BLaER1 (cell line): ENCODE measurements at regions not wholly inside any gene's neighbourhood (a gene's known extent, or its start where the extent isn't known, plus 50 kb on each side); places are given as distances from the start of the nearest gene placed in this dataset.

Experiments used
- H3K27ac ChIP-seq: shearing (Covaris generic); formaldehyde crosslinking; 2 replicates; pipeline ENCODE4 v1.8.1; 2022
- H3K27me3 ChIP-seq: shearing (Covaris generic); formaldehyde crosslinking; 2 replicates; pipeline ENCODE4 v1.8.1; 2022
- H3K36me3 ChIP-seq: shearing (Covaris generic); formaldehyde crosslinking; 2 replicates; pipeline ENCODE4 v1.8.1; 2022
- H3K4me1 ChIP-seq: shearing (Covaris generic); formaldehyde crosslinking; 2 replicates; pipeline ENCODE4 v1.8.1; 2022
- H3K4me2 ChIP-seq: shearing (Covaris generic); formaldehyde crosslinking; 2 replicates; pipeline ENCODE4 v1.8.1; 2022
- H3K4me3 ChIP-seq: shearing (Covaris generic); formaldehyde crosslinking; 2 replicates; pipeline ENCODE4 v1.8.1; 2022
- H3K9ac ChIP-seq: shearing (Covaris generic); formaldehyde crosslinking; 2 replicates; pipeline ENCODE4 v1.8.1; 2022
- H3K9me3 ChIP-seq: shearing (Covaris generic); formaldehyde crosslinking; 2 replicates; pipeline ENCODE4 v1.8.1; 2022
- H4K20me1 ChIP-seq: shearing (Covaris generic); formaldehyde crosslinking; 2 replicates; pipeline ENCODE4 v1.8.1; 2022
- Cebpa-rat ChIP-seq: shearing (Covaris generic); IDR thresholded peaks from 2 replicates; pipeline ENCODE4 v1.8.1; 2022

DNA sequence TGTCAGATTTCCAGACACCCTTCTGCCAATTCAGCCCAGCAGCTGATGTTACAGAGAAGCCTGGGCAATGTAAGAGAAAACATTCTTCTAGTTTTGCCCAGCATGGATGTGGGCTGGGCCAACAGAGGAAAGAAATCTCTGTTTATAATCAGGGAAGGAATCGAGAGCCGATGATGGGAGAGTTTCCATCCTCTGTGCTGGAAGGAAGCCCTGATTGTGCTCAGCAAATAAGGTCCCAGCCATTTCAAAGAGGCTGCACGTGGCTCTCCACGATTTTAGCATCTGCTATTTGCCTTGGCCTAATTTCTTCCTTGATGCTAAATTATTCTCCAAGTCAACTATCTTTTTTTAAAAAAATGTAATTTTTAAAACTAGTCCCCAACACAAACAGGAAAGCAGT, 70.0 kb downstream of the IRX6 start:
- no peak for TF ChIP-seq Cebpa-rat
- Histone ChIP-seq H3K4me2 (no peak overlapping the region), H3K9me3 (no peaks in the 10 kb centered on the region), H3K4me1 (no peaks in the 10 kb centered on the region), H3K27me3 (no peaks in the 10 kb centered on the region), H3K4me3 (no peak overlapping the region), H3K27ac (no peak overlapping the region), H4K20me1 (no peaks in the 10 kb centered on the region), H3K36me3 (no peaks in the 10 kb centered on the region), H3K9ac (no peak overlapping the region)

DNA sequence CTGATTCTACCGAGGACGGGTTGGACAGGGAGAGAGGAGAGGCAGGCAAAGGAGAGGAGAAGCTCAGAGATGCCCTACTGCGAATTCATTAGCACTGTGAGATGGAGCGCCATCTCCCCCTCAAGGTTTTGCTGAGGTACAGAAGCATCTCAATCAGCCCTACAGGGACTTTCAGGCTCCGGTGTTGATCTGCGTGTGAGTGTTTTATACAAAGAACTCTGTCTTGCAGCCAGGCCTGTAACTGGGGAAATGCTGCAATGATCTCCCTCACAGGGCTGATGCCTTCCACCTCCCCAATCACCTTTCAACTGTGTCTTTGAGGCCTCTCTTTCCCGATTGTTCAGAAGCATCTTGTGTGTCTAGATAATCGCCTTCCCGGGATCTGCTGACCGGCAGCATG, 74.8 kb downstream of the IRX6 start:
- no peak overlapping the region for H3K9ac ChIP-seq
- no peak overlapping the region for H3K4me3 ChIP-seq
- no peaks in the 10 kb centered on the region for H3K9me3 ChIP-seq
- no peak overlapping the region for H3K27ac ChIP-seq
- H3K27me3 ChIP-seq = no peaks in the 10 kb centered on the region
- H3K4me1 ChIP-seq = no peaks in the 10 kb centered on the region
- no peak overlapping the region for H3K4me2 ChIP-seq
- H3K36me3 ChIP-seq = no peaks in the 10 kb centered on the region
- H4K20me1 ChIP-seq = no peaks in the 10 kb centered on the region
- no peak for TF ChIP-seq Cebpa-rat

DNA sequence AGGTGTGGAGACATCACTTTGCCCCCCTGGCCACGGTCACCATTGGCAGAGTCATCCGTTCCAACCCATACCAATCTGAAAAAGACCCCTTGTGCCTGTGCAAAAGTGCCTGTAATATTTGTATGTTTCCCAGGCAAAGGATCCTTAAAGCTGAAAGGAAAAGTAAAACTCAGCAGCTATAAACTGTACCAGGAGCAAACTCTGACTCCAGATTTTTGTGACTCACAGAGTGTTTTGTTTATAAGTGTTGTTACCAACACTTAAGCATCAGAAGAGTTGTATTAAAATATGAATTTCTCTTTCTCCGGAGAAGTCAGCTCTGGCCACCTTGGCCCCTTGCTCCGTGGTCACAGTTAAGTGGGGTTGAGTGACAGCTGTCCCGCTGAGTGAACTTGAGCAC, 75.9 kb downstream of the IRX6 start:
- no peak overlapping the region for H3K27ac ChIP-seq
- H3K4me1 ChIP-seq = no peaks in the 10 kb centered on the region
- no peak for TF ChIP-seq Cebpa-rat
- no peaks in the 10 kb centered on the region for H3K9me3 ChIP-seq
- no peak overlapping the region for H3K9ac ChIP-seq
- no peaks in the 10 kb centered on the region for H3K36me3 ChIP-seq
- H3K4me2 ChIP-seq = no peak overlapping the region
- H4K20me1 ChIP-seq = no peaks in the 10 kb centered on the region
- H3K27me3 ChIP-seq = no peaks in the 10 kb centered on the region
- H3K4me3 ChIP-seq = no peak overlapping the region

DNA sequence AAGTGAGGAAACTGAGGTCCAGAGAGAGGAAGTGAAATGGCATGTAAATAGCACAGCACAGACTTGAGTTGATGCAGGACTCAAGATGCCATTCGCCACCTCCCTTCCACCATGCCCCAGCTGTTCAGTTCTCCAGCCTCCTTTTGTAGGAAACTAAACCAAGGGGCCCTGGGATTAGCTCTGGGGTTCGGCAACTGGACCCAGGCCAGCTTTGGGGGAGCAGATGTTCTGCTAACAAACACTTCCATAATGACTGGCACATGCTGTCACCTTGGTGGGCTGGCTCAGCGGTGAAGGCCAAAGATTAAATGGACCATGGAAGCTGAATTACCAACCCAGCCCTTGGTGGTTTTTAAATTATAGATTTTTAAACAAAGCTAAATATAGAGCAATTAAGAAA, 77.0 kb downstream of the IRX6 start:
- H3K4me3 ChIP-seq = no peak overlapping the region
- TF ChIP-seq Cebpa-rat = no peak
- H3K9ac ChIP-seq = no peak overlapping the region
- no peak overlapping the region for H3K4me2 ChIP-seq
- no peaks in the 10 kb centered on the region for H3K4me1 ChIP-seq
- H3K9me3 ChIP-seq = no peaks in the 10 kb centered on the region
- H3K27me3 ChIP-seq = no peaks in the 10 kb centered on the region
- no peaks in the 10 kb centered on the region for H3K36me3 ChIP-seq
- no peak overlapping the region for H3K27ac ChIP-seq
- no peaks in the 10 kb centered on the region for H4K20me1 ChIP-seq

DNA sequence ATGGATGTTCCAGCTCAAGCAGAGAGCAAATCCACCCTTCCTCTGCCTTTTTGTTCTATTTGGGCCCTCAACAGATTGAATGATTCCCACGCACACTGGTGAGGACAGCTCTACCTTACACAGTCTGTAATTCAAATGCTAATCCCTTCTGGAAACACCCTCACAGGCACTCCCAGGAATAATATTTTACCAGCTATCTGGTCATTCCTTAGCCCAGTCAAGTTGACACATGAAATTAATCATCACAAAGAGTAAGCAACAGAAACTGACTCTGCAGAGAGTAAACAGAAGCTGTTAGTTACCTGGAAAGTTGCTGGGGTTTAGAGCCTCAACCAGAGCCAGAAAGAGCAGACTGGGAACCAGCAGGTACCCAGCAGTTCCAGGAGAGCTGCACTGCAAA, 75.5 kb upstream of the MMP2 start:
- Histone ChIP-seq H3K9ac (no peak overlapping the region), H3K4me1 (no peaks in the 10 kb centered on the region), H3K36me3 (no peaks in the 10 kb centered on the region), H3K27ac (no peak overlapping the region), H3K4me3 (no peak overlapping the region), H3K27me3 (no peaks in the 10 kb centered on the region), H3K9me3 (no peaks in the 10 kb centered on the region), H4K20me1 (no peaks in the 10 kb centered on the region), H3K4me2 (no peak overlapping the region)
- no peak for TF ChIP-seq Cebpa-rat

DNA sequence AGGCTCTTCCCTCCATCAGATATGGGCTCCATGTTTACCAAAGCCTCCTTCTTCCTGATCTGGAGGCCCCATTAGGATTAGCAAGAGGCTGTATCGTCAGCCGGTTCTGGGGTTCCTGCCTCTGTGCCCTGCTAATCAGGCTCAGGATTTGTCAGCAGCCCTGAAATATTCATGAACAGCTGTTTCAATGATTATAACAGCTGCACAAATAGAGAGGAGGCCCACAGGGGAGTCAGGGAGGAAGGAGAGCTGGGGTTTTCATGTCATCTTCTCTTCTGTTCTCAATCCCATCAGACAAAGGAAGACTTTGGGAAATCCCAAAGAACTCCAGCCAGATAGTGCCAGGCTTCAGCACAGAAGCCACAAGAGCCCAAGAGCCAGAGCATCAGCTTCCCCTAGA, 72.3 kb upstream of the MMP2 start:
- Histone ChIP-seq H3K4me2 (no peak overlapping the region), H3K27me3 (no peaks in the 10 kb centered on the region), H4K20me1 (no peaks in the 10 kb centered on the region), H3K27ac (no peak overlapping the region), H3K4me1 (peaks cover 6% of the 10 kb centered on the region; the same call in 1 of the 2 replicates), H3K9ac (no peak overlapping the region), H3K9me3 (no peaks in the 10 kb centered on the region), H3K36me3 (no peaks in the 10 kb centered on the region), H3K4me3 (no peak overlapping the region)
- TF ChIP-seq Cebpa-rat = no peak

DNA sequence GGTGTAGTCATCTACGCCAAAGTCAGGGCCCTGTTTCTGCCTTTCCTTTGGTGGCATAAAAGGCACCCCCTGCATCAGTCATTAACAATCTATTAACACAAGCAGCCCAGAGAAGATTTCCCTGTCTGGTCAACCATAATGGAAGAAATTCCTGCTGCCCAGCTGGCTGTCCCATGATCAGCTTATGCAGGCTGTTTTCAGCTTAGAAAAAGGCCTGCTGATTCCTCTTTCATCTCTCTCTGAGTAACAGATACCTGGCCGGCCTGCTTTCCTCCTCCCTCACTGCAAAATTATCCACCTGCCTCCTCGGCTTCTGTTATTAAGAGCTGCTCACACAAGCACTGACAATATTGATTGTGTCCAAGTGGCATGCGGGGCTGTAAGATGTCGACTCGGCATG, 70.3 kb upstream of the MMP2 start:
- peaks cover 8% of the 10 kb centered on the region; the same call in 1 of the 2 replicates for H3K4me1 ChIP-seq
- TF ChIP-seq Cebpa-rat = no peak
- no peak overlapping the region for H3K27ac ChIP-seq
- no peaks in the 10 kb centered on the region for H3K9me3 ChIP-seq
- H3K9ac ChIP-seq = no peak overlapping the region
- H3K36me3 ChIP-seq = no peaks in the 10 kb centered on the region
- no peaks in the 10 kb centered on the region for H3K27me3 ChIP-seq
- H3K4me3 ChIP-seq = no peak overlapping the region
- H3K4me2 ChIP-seq = no peak overlapping the region
- H4K20me1 ChIP-seq = no peaks in the 10 kb centered on the region

DNA sequence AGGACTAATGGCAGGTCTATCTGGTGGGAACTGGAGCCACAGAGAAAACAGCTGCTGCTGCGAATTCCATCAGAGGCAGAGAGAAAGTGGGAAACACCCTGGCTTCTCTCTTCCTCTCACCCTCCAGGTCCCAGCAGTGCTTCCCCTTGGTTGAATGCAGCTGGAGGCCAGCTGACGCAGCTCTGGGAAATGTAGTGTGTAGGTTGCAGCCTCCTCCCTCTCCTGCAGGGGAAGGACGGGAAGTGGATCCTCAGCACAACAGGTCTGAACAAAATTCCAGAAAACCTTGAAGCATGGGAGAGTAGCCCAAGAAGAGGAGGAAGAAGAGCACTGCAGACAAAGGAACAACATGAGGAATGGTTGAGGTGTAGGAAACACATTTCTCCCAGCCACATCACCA, 67.8 kb upstream of the MMP2 start:
- H4K20me1 ChIP-seq = no peaks in the 10 kb centered on the region
- peak overlapping the region; percentile 13; the same call in 1 of the 2 replicates for H3K4me2 ChIP-seq
- H3K36me3 ChIP-seq = no peaks in the 10 kb centered on the region
- H3K4me1 ChIP-seq = peaks cover 8% of the 10 kb centered on the region; the same call in 1 of the 2 replicates
- no peaks in the 10 kb centered on the region for H3K9me3 ChIP-seq
- H3K4me3 ChIP-seq = no peak overlapping the region
- no peaks in the 10 kb centered on the region for H3K27me3 ChIP-seq
- H3K9ac ChIP-seq = no peak overlapping the region
- no peak for TF ChIP-seq Cebpa-rat
- no peak overlapping the region for H3K27ac ChIP-seq

DNA sequence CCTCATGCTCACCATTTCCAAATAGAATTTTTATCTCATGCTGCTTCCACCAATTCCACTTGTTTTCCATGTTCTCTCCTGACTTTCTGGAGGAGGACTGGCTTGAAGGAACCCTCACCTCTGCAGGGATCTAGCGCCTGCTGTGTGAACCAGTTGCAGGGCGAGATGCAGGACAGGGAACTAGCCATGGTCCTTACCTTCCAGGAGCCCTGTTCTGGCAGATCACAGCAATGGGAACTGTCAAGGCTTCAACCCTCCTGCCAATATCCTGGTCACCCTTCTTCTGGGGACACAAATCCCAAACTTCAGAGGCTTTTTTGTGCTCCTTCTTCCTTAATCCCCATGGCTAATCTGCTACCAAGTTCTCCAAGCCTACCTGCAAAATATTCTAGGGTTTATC, 60.4 kb upstream of the MMP2 start:
- no peak overlapping the region for H3K27ac ChIP-seq
- H3K4me2 ChIP-seq = no peak overlapping the region
- H3K36me3 ChIP-seq = no peaks in the 10 kb centered on the region
- no peak for TF ChIP-seq Cebpa-rat
- H3K9me3 ChIP-seq = no peaks in the 10 kb centered on the region
- H4K20me1 ChIP-seq = no peaks in the 10 kb centered on the region
- H3K4me1 ChIP-seq = no peaks in the 10 kb centered on the region
- H3K9ac ChIP-seq = no peak overlapping the region
- H3K27me3 ChIP-seq = no peaks in the 10 kb centered on the region
- no peak overlapping the region for H3K4me3 ChIP-seq

DNA sequence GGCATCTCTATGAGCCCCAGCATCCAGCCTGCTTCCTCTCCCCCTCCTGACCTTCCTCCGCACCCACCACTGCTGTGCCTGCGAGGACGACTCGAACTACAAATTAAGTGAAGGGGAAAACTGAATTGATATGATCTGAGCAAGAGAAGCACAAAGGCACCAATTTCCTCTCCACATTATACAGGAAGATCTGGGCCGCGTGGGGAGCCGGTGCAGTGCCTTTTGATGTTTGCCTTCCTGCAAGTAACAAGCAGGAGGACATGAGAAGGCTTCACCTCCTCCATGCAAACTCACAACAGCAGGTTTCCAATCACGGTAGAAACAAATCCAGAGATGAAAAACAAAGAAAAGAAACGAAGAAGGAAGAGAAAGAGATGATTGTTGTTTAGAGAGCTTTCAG, 57.8 kb upstream of the MMP2 start:
- Histone ChIP-seq H3K36me3 (no peaks in the 10 kb centered on the region), H3K4me3 (no peak overlapping the region), H3K9me3 (no peaks in the 10 kb centered on the region), H3K27ac (no peak overlapping the region), H3K9ac (no peak overlapping the region), H3K27me3 (no peaks in the 10 kb centered on the region), H3K4me2 (no peak overlapping the region), H4K20me1 (no peaks in the 10 kb centered on the region), H3K4me1 (no peaks in the 10 kb centered on the region)
- no peak for TF ChIP-seq Cebpa-rat

DNA sequence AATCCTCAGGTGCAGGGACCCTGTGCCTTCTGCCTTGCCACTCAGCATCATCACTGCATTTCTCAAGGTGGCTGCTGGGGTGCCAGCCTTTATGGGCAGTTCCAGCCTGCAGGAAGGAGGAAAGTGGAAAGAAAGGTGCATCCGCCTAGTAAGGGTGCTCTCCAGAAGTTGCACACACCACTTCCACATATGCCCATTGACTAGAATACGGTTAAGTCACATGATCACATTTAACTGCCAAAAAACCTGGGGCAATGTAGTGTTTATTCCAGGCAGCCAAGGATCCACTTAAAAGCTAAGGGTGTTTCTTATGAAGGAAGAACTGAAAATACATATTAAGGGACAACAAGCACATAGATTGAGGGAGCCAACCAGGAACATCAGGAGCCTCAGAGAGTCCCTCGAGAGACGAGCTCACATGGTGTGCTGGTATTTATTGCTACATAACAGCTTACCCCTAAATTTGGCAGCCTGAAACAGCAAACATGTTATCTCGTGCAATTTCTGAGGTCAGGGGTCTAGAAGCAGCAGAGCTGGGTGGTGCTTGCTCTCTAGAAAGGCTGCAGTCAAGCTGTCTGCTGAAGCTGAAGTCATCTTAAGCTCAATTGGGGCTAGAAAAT, 52.0 kb upstream of the MMP2 start:
- H3K4me1 ChIP-seq = peaks cover 6% of the 10 kb centered on the region
- H3K4me2 ChIP-seq = peak overlapping the region; percentile 15; the same call in 1 of the 2 replicates
- no peaks in the 10 kb centered on the region for H3K36me3 ChIP-seq
- no peaks in the 10 kb centered on the region for H3K9me3 ChIP-seq
- H3K27ac ChIP-seq = no peak overlapping the region
- no peak for TF ChIP-seq Cebpa-rat
- H3K4me3 ChIP-seq = no peak overlapping the region
- H3K27me3 ChIP-seq = no peaks in the 10 kb centered on the region
- no peak overlapping the region for H3K9ac ChIP-seq
- H4K20me1 ChIP-seq = no peaks in the 10 kb centered on the region
